Sigmoid colon (tissue), 6 donors: ENCODE measurements at regions not wholly inside any gene's neighbourhood (a gene's known extent, or its start where the extent isn't known, plus 50 kb on each side); places are given as distances from the start of the nearest gene placed in this dataset.

Experiments used
- DNase-seq: peaks from one replicate; pipeline ENCODE4 v3.0.0-alpha.2; 2019
- H3K27ac ChIP-seq, 4 donors: fragments of 200-600 bp; sonication (generic); one replicate each; pipeline ENCODE4 v1.5.1; 2016 to 2019; ENCODE audit warnings: mild to moderate bottlenecking in 1 of 4
- H3K27me3 ChIP-seq, 3 donors: fragments of 200-600 bp; sonication (generic); one replicate each; pipeline ENCODE4 v1.5.1; 2019; ENCODE audit warnings: mild to moderate bottlenecking in 1 of 3
- H3K36me3 ChIP-seq, 4 donors: fragments of 200-600 bp; sonication (generic); one replicate each; pipeline ENCODE4 v1.5.1; 2016 to 2019
- H3K4me1 ChIP-seq, 4 donors: fragments of 200-600 bp; sonication (generic); one replicate each; pipeline ENCODE4 v1.5.1; 2017 to 2019
- H3K4me3 ChIP-seq, 4 donors: fragments of 200-600 bp; sonication (generic); one replicate each; pipeline ENCODE4 v1.5.1; 2017 to 2019; ENCODE audit warnings: mild to moderate bottlenecking in 2 of 4, moderate library complexity in 1 of 4
- H3K9me3 ChIP-seq, 4 donors: fragments of 200-600 bp in 3 of 4; sonication (generic) in 3 of 4; one replicate each; pipeline versions ENCODE4 v1.5.1 to v1.6.1; 2013 to 2019
- EP300 ChIP-seq, 4 donors: sonication (generic); formaldehyde crosslinking; IDR thresholded peaks; one replicate each; pipeline ENCODE4 v1.6.1; 2017; ENCODE audit warnings: antibody characterized with exemption in 4 of 4
- POLR2A ChIP-seq, 2 donors: fragments of 450-650 bp; IDR thresholded peaks; one replicate each; pipeline ENCODE4 v1.6.1; 2016; ENCODE audit warnings: antibody characterized with exemption in 2 of 2, mild to moderate bottlenecking in 2 of 2, moderate library complexity in 2 of 2
- POLR2AphosphoS5 ChIP-seq, 4 donors: sonication (generic); formaldehyde crosslinking; IDR thresholded peaks; one replicate each; pipeline ENCODE4 v1.6.1; 2017; ENCODE audit warnings: antibody characterized with exemption in 4 of 4
- WGBS, 2 donors: extraction: QIAGEN DNeasy Blood & Tissue Kit; methylation state at CpG; one replicate each; pipeline ENCODE4 v1.1.7; 2013; 5-methylcytosine and 5-hydroxymethylcytosine counted together
- intact Hi-C: fragments of 100-400 bp; cut with DNase I; formaldehyde crosslinking; loops from one replicate; pipeline ENCODE4 v1.15.1; 2023
- TF ChIP-seq, protein P1 (sequence below), 4 experiments: fragments of 450-650 bp in 3 of 4; fragments of 200-600 bp in 1 of 4; IDR thresholded peaks; one replicate each; pipeline ENCODE4 v1.5.1; 2016 to 2019; ENCODE audit warnings: antibody characterized with exemption in 4 of 4, mild to moderate bottlenecking in 3 of 4, moderate library complexity in 2 of 4
- donor health status: healthy with polysubstance abuse.
- donor health status: healthy.

DNA sequence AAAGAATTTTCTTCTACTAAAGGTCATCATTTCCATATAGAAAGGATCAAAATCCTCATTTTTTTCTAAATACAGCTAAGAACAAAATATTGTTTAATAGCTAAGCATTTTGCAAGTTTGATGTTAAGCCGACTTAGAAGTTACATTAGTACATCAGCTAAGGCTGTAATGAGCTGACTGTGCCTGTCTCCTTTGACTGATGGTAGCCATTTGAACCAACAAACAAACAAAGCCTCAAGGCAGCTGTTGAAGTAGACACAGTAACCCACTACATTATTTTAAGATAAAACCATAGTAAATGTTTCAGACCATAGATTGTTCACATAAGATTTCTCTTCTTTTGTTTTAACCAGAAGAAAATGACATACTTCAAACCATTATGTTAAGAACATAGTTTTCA is 210.9 kb upstream of the VSTM2A start:
- H3K4me1 ChIP-seq: no peaks in the 10 kb centered on the region
- 69 to 70% methylated on average over 1 of the region's 1 CpG for WGBS, 2 donors

DNA sequence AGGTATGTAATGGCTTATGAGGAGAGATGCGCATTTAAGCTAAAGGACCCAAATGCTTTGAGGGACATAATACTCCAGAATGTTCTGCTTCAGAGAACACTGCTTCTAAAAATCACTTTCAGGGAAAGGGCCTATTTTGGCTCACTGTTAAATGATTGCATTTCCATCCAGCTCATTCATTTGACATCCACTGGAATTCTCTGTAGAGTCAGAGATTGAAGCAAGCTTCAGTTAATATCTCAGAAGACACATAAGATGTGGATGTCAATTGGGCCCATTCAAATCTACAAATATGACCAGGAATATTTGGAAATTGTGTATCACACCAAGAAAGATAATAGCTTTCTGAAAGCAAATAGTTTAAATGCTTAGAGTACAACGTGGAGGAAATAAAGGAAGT is 209.9 kb upstream of the VSTM2A start:
- no peaks in the 10 kb centered on the region for H3K36me3 ChIP-seq
- H3K4me3 ChIP-seq: no peak overlapping the region
- 69 to 78% methylated on average over 2 of the region's 2 CpGs for WGBS, 2 donors
- intact Hi-C loops: no loop called here
- TF ChIP-seq POLR2AphosphoS5 (IDR thresholded peaks at IDR 0.05): no peak
- TF ChIP-seq EP300 (IDR thresholded peaks at IDR 0.05): no peak
- no peak for TF ChIP-seq POLR2A (IDR thresholded peaks at IDR 0.05)
- TF ChIP-seq, protein P1, sequence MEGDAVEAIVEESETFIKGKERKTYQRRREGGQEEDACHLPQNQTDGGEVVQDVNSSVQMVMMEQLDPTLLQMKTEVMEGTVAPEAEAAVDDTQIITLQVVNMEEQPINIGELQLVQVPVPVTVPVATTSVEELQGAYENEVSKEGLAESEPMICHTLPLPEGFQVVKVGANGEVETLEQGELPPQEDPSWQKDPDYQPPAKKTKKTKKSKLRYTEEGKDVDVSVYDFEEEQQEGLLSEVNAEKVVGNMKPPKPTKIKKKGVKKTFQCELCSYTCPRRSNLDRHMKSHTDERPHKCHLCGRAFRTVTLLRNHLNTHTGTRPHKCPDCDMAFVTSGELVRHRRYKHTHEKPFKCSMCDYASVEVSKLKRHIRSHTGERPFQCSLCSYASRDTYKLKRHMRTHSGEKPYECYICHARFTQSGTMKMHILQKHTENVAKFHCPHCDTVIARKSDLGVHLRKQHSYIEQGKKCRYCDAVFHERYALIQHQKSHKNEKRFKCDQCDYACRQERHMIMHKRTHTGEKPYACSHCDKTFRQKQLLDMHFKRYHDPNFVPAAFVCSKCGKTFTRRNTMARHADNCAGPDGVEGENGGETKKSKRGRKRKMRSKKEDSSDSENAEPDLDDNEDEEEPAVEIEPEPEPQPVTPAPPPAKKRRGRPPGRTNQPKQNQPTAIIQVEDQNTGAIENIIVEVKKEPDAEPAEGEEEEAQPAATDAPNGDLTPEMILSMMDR (IDR thresholded peaks at IDR 0.05): no peak
- no peaks in the 10 kb centered on the region for H3K9me3 ChIP-seq
- H3K4me1 ChIP-seq: no peaks in the 10 kb centered on the region
- no peaks in the 10 kb centered on the region for H3K27me3 ChIP-seq
- H3K27ac ChIP-seq: no peak overlapping the region
- DNase-seq: no peak

More for the DNA sequence above, 210.9 kb upstream of the VSTM2A start:
- TF ChIP-seq EP300 (IDR thresholded peaks at IDR 0.05): no peak
- TF ChIP-seq POLR2AphosphoS5 (IDR thresholded peaks at IDR 0.05): no peak
- TF ChIP-seq POLR2A (IDR thresholded peaks at IDR 0.05): no peak
- TF ChIP-seq, protein P1 (IDR thresholded peaks at IDR 0.05): no peak
- no peak overlapping the region for H3K27ac ChIP-seq
- no peaks in the 10 kb centered on the region for H3K27me3 ChIP-seq
- H3K36me3 ChIP-seq: no peaks in the 10 kb centered on the region
- H3K4me3 ChIP-seq: no peak overlapping the region
- no peak for DNase-seq
- intact Hi-C loops: no loop called here
- no peaks in the 10 kb centered on the region for H3K9me3 ChIP-seq

DNA sequence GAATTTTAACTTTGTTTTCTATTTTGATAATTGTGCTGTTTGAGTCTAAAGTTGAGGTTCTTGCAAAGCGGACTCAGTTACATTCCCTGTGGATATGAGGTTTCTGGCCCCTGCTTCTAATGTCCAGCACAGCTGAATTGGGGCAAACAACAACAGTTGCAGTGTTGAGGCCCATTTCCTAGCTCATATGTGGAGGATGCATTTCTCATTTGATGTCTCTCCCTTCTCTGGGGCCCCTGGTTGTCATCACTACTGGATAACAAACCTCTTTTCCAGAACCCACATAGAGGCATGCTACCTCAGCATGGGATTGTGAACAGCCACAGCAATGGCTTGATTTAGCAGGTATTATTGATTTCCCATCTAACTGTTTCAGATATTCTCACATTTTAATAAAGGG is 208.2 kb upstream of the VSTM2A start:
- 89 to 92% methylated on average over 1 of the region's 1 CpG for WGBS, 2 donors
- no peaks in the 10 kb centered on the region for H3K36me3 ChIP-seq
- no peaks in the 10 kb centered on the region for H3K27me3 ChIP-seq
- intact Hi-C loops: no loop called here
- DNase-seq: no peak
- H3K27ac ChIP-seq: no peak overlapping the region
- no peaks in the 10 kb centered on the region for H3K4me1 ChIP-seq
- H3K4me3 ChIP-seq: no peak overlapping the region
- no peaks in the 10 kb centered on the region for H3K9me3 ChIP-seq
- TF ChIP-seq POLR2AphosphoS5 (IDR thresholded peaks at IDR 0.05) (no peak), POLR2A (IDR thresholded peaks at IDR 0.05) (no peak), EP300 (IDR thresholded peaks at IDR 0.05) (no peak)
- TF ChIP-seq, protein P1 (IDR thresholded peaks at IDR 0.05): no peak

DNA sequence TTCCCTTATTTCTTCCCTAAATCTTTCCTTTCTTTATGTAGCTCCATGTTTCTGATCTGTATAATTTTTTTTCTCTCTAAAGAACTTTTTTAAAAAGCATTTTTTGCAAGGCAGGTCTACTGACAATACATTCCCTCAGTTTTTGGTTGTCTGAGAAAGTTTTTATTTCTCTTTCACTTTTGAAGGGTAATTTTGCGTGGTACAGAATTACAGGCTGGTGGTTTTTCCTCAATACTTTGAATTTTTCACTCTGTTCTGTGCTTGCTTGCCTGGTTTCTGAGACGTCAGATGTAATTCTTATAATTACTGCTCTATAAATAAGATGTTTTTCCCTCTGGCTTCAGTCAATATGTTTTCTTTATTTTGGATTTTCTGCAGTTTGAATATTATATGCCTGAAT is 205.4 kb upstream of the VSTM2A start:
- Histone ChIP-seq H3K4me1 (no peaks in the 10 kb centered on the region), H3K4me3 (no peak overlapping the region), H3K9me3 (no peaks in the 10 kb centered on the region), H3K27ac (no peak overlapping the region), H3K27me3 (no peaks in the 10 kb centered on the region), H3K36me3 (no peaks in the 10 kb centered on the region)
- intact Hi-C loops: no loop called here
- DNase-seq: no peak
- TF ChIP-seq POLR2AphosphoS5 (IDR thresholded peaks at IDR 0.05): no peak
- TF ChIP-seq, protein P1 (IDR thresholded peaks at IDR 0.05): no peak
- no peak for TF ChIP-seq POLR2A (IDR thresholded peaks at IDR 0.05)
- TF ChIP-seq EP300 (IDR thresholded peaks at IDR 0.05): no peak
- WGBS, 2 donors: 51 to 63% methylated on average over 2 of the region's 2 CpGs

DNA sequence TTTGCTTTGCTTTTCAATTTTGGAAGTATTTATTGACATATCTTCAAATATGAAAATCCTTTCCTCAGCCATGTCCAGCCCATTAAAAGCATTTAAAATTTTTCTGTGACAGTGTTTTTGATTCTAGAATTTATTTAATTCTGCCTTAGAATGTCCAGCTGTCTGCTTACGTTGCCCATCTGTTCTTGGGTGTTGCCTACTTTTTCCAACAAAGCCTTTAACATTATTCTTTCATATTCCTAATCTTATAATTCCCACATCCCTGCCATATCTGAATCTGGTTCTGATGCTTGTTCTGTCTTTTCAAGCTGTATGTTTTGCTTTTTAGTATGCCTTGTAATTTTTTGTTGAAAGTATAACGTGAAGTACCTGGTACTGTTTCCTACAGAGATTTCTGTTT is 204.7 kb upstream of the VSTM2A start:
- no peaks in the 10 kb centered on the region for H3K27me3 ChIP-seq
- 77% methylated on average over 2 of the region's 2 CpGs for WGBS, 2 donors
- no peaks in the 10 kb centered on the region for H3K36me3 ChIP-seq
- H3K4me1 ChIP-seq: no peaks in the 10 kb centered on the region
- H3K4me3 ChIP-seq: no peak overlapping the region
- intact Hi-C loops: no loop called here
- H3K27ac ChIP-seq: no peak overlapping the region
- no peaks in the 10 kb centered on the region for H3K9me3 ChIP-seq
- TF ChIP-seq EP300 (IDR thresholded peaks at IDR 0.05) (no peak), POLR2A (IDR thresholded peaks at IDR 0.05) (no peak)
- DNase-seq: no peak
